Right atrium auricular region (tissue), 2 donors: ENCODE measurements at regions not wholly inside any gene's neighbourhood (a gene's known extent, or its start where the extent isn't known, plus 50 kb on each side); places are given as distances from the start of the nearest gene placed in this dataset.

ENCODE experiments used
- DNase-seq: peaks from one replicate; pipeline ENCODE4 v3.0.0-alpha.2; 2019; ENCODE audit warnings: low spot score
- H3K27ac ChIP-seq, 2 donors: fragments of 200-600 bp; sonication (generic); 1 replicate in 1 of 2; 2 replicates in 1 of 2; pipeline ENCODE4 v1.5.1; 2016 to 2019
- H3K27me3 ChIP-seq, 2 donors: fragments of 200-600 bp; sonication (generic); one replicate each; pipeline versions ENCODE4 v1.5.1 to v1.6.0; 2017 to 2019
- H3K36me3 ChIP-seq: fragments of 200-600 bp; sonication (generic); one replicate; pipeline ENCODE4 v1.5.1; 2016
- H3K4me1 ChIP-seq, 2 donors: fragments of 200-600 bp; sonication (generic); one replicate each; pipeline versions ENCODE4 v1.5.1 to v1.6.0; 2017 to 2019
- H3K4me3 ChIP-seq, 2 donors: fragments of 200-600 bp; sonication (generic); 1 replicate in 1 of 2; 2 replicates in 1 of 2; pipeline ENCODE4 v1.5.1; 2017 to 2019; ENCODE audit warnings: mild to moderate bottlenecking in 1 of 2, moderate library complexity in 1 of 2
- H3K9me3 ChIP-seq, 2 donors: fragments of 200-600 bp; sonication (generic); one replicate each; pipeline ENCODE4 v1.5.1; 2019
- TF ChIP-seq, protein P1 (sequence below), 2 donors: fragments of 200-600 bp; sonication (generic); IDR thresholded peaks; one replicate each; pipeline ENCODE4 v1.5.1; 2019; ENCODE audit warnings: antibody characterized with exemption in 2 of 2

DNA sequence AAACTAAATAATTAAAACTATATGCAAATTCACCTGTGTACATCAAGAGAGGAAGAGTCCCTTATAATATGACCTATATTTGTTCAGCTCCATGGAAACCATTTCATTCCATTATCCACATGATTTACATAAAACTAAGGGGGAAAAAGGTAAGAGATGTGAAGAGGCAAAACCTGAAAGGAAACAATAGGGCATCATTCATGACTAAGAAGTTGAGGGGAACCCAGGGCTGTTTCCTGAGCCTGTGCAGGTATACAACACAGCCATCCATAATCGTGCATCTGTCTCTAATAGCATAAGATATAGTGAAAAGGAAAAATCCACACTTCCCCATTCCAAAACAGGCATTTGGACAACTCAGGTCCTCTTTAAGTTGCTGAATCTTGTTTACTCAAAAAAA, 151.3 kb downstream of the NR4A2 start:
- DNase-seq: no peak
- no peaks in the 10 kb centered on the region for H3K9me3 ChIP-seq
- no peak overlapping the region for H3K27ac ChIP-seq
- H3K4me3 ChIP-seq: no peak overlapping the region
- no peaks in the 10 kb centered on the region for H3K27me3 ChIP-seq
- H3K4me1 ChIP-seq: no peaks in the 10 kb centered on the region
- TF ChIP-seq, protein P1, sequence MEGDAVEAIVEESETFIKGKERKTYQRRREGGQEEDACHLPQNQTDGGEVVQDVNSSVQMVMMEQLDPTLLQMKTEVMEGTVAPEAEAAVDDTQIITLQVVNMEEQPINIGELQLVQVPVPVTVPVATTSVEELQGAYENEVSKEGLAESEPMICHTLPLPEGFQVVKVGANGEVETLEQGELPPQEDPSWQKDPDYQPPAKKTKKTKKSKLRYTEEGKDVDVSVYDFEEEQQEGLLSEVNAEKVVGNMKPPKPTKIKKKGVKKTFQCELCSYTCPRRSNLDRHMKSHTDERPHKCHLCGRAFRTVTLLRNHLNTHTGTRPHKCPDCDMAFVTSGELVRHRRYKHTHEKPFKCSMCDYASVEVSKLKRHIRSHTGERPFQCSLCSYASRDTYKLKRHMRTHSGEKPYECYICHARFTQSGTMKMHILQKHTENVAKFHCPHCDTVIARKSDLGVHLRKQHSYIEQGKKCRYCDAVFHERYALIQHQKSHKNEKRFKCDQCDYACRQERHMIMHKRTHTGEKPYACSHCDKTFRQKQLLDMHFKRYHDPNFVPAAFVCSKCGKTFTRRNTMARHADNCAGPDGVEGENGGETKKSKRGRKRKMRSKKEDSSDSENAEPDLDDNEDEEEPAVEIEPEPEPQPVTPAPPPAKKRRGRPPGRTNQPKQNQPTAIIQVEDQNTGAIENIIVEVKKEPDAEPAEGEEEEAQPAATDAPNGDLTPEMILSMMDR (IDR thresholded peaks at IDR 0.05): no peak
- no peaks in the 10 kb centered on the region for H3K36me3 ChIP-seq

- no peaks in the 10 kb centered on the region for H3K4me1 ChIP-seq
- no peaks in the 10 kb centered on the region for H3K9me3 ChIP-seq
- H3K36me3 ChIP-seq: no peaks in the 10 kb centered on the region
- H3K4me3 ChIP-seq: no peak overlapping the region
- no peak overlapping the region for H3K27ac ChIP-seq
- H3K27me3 ChIP-seq: no peaks in the 10 kb centered on the region
- no peak for DNase-seq
- TF ChIP-seq, protein P1 (IDR thresholded peaks at IDR 0.05): no peak
Observed at GRCh38 chr2:156177654-156178053, 154.9 kb downstream of the NR4A2 start.

GRCh38 chr2:156175946-156176345, 156.6 kb downstream of the NR4A2 start:
- H3K27ac ChIP-seq: no peak overlapping the region
- peaks cover 0 to 2% of the 10 kb centered on the region in 2 donors for H3K9me3 ChIP-seq
- H3K27me3 ChIP-seq: no peaks in the 10 kb centered on the region
- DNase-seq: no peak
- TF ChIP-seq, protein P1 (IDR thresholded peaks at IDR 0.05): no peak
- H3K4me1 ChIP-seq: no peaks in the 10 kb centered on the region
- H3K36me3 ChIP-seq: no peaks in the 10 kb centered on the region
- no peak overlapping the region for H3K4me3 ChIP-seq

GRCh38 chr2:156170929-156171328, 161.6 kb downstream of the NR4A2 start:
- Histone ChIP-seq H3K4me1 (no peaks in the 10 kb centered on the region), H3K27ac (no peak overlapping the region), H3K36me3 (no peaks in the 10 kb centered on the region), H3K27me3 (no peaks in the 10 kb centered on the region), H3K4me3 (no peak overlapping the region), H3K9me3 (peaks cover 0 to 5% of the 10 kb centered on the region in 2 donors)
- TF ChIP-seq, protein P1 (IDR thresholded peaks at IDR 0.05): no peak
- DNase-seq: no peak

DNA sequence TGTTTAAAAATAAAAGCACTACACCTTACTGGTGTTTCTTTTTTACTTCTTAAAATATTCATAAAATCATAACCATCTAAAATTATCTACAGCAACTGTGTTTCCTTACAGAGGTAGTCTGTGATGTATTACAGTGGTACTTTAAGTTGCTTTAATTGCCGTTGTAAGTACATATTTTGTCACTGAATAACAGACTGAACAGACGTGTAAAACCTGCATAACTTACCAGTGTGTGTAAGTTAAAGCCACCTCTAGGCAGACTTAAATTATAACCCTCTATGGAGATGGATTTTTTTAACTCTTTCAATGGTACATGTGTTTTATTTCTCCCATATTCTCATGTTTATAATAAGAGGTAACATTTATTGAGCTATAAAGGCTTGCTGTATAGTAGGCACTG, 166.8 kb downstream of the NR4A2 start:
- H3K9me3 ChIP-seq: peaks cover 0 to 1% of the 10 kb centered on the region in 2 donors
- no peak overlapping the region for H3K27ac ChIP-seq
- H3K27me3 ChIP-seq: no peaks in the 10 kb centered on the region
- TF ChIP-seq, protein P1 (IDR thresholded peaks at IDR 0.05): no peak
- no peaks in the 10 kb centered on the region for H3K4me1 ChIP-seq
- no peak for DNase-seq
- H3K4me3 ChIP-seq: no peak overlapping the region
- no peaks in the 10 kb centered on the region for H3K36me3 ChIP-seq

DNA sequence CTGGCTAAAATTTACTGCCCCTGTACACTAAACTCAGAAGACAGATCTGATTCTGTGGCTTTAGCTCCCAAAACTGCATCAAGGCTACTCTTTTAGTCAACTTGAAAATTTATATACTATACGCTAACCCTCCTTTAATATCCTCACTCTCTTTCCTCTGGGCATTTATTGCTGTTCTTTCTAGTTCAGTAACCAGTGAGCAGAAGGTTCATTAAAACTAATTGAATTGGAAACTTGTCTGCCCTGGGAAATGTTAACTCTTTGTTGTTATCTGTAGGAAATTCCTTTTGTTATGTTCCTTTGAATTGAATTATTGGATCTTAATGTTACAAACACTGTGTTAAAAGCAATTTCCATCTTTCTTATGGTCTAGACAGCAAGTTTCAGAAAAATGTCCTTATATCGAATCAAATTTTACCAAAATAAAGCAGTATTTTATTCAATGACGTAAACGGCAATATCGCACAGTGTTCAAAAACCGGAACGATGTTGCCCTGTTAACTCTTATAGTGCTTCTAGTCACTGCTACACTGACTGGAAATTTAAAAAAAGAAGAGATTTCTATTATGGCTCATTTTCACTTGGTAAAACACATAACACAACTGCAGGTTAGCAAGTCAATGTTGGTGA, 168.3 kb downstream of the NR4A2 start:
- Histone ChIP-seq H3K36me3 (no peaks in the 10 kb centered on the region), H3K9me3 (no peaks in the 10 kb centered on the region), H3K4me3 (no peak overlapping the region), H3K27ac (no peak overlapping the region), H3K27me3 (no peaks in the 10 kb centered on the region), H3K4me1 (no peaks in the 10 kb centered on the region)
- DNase-seq: no peak
- TF ChIP-seq, protein P1 (IDR thresholded peaks at IDR 0.05): no peak
